NCI-H1436 (cell line): ENCODE measurements at regions not wholly inside any gene's neighbourhood (a gene's known extent, or its start where the extent isn't known, plus 50 kb on each side); places are given as distances from the start of the nearest gene placed in this dataset.

ENCODE experiments used
- DNase-seq: peaks from one replicate; lab custom pipeline; 2025; lab: John Stamatoyannopoulos, UW

DNA sequence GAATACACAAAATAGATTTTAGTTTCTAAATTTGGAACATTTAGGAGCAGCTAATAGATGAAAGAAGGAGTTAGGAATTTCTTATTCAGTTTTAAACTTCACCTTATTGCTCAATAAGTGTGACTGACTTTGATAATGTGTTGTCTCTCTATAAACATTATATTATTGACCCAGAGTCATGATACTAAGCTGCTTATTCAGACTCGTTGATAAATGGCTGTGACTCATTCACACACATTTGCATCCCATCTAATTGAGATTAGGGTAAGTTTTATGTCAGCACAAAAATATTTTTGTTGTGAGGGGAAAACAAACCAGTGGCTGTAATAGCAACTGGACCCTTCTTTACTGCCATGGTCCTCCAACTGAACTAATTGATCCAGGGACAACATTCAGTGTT, 137.6 kb downstream of the GOLIM4 start:
- DNase-seq = no peak

DNA sequence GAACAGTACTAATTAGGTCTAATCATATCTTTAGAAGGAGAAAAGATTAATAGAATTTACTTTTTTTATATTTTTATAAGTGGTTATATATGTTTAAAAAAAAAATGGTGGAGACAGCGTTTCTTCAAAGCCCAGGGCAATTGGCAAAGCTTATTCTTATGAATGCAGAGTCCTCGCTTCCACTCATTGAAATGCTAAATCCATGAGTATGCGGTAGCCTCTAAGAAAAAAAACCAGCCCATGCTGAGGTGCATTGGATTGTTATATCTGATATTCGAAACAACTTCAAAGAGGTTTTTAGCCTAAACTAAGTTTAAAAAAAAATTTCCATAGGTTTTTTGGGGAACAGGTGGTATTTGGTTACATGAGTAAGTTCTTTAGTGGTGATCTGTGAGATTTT, 142.8 kb downstream of the GOLIM4 start:
- no peak for DNase-seq

DNA sequence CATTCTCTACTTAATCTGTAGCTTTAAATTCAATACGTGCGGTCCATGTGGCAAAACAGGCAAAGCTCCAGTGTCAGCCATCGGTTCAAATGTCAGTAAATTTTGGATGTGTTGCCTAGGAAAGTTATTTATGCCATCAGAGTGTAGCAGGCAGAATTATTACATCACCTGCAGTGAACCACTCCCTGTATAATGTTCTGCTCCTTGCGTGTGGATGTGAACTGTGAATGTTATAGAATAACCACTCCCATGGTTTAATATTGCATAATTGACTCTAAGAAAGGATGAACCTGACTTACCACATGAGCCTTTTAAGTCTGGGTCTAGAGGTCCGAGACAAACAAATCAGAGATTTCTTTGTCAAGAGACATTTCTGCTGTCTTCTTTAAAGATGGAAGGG, 145.5 kb downstream of the GOLIM4 start:
- DNase-seq = no peak

DNA sequence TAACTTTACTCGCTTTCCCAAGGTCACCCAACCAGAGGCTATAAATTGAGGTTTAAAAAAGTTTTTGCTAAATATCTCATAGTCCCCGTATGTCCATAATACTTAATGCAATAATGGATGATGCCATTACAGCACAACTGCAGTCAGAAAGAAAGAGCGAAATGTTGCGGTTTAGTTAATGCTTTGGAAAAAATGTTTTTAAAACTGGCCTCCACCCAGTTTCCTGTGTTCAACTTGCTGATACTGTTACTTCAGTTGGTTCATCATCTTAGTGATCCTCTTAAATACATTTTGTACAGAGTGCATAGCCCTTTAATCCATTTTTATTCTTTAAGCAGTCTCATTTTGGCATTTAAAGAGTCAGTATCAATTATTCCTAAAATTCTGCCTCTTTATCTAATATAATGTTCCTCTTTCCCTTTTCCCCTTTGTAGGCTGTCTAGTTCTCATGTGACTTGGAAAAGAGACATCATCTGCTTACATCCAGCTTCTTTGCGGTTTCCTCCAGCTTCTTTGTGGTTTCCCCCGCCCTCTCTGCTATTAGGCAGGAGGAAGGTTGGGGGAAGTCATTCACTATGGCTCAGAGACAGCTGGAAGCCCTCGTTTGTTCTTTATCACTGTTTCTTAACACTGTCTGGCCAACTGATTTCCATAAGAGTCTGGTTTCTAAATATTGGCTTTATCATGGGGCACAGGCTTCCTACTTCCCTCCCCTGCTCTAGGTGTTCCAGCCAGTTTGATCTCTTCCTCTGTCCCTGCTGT, 154.3 kb downstream of the GOLIM4 start:
- no peak for DNase-seq

DNA sequence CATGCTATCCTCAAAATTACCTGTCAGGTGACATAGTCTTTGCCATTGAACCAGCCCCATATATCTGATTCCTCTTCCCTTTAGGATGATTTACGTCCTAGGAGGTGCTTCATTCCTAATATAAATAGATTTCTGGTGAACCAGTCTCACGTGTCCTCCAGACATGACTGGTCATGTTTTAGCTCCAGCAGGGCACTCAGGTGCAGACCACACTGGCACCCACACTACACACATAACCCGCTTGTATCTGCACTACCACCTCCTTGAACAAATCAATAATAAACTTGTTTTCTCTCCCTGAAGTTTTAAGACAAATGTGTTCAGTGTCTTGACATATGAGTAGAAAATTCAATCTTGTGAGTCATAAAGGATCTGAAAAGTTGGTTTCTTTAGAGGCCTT, 155.5 kb downstream of the GOLIM4 start:
- no peak for DNase-seq

DNA sequence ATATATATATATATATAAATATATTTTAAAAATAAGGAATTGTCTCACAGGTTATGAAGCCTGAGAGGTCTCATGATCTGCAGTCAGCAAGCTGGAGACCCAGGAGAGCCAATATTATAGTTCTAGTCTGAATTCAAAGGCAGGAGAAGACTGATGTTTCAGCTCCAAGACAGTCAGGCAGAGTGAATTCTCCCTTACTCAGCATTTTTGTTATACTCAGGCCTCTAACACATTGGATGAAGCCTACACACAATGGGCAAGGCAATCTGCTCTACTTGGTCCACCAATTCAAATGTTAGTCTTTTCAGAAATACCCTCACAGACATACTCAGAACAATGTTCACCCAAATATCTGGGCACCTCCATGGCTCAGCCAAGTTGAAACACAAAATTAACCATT, 157.2 kb downstream of the GOLIM4 start:
- no peak for DNase-seq

DNA sequence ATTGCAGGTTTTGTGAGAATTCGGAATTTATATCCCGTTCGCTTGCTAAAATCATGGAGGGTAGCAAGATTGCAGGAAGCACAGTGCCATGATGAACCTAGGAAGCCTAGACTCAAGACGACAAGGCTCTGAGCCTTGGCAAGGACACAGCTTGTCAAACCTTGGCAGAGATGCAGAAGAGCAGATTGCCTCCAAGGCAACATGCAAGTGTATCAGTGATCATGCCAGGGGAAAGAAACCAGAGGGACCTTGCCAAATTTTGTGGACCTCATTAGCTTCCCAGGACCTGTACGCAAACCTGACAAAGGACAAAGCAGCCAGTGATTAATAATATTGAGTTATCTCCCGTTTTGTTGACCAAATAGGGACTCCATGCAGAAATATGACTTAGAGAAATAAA, 159.7 kb downstream of the GOLIM4 start:
- DNase-seq = no peak

DNA sequence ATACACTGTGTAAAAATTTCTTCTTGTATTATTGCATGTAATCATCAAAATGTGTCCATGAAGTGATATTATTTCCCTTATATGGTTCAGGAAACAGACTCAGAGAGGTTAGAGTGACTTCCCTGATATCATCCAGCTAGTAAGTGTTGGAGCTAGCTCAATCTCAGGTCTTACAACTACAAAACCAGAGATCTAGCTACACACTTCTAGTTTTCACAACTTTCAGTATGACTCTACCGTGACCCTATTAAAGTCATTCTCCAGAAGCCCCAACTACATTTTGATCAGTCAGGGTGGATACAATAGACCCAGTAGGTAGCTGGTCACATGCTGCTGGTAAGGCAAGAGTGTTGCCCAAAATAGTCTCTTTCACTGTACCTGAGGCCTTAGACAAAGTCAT, 165.3 kb downstream of the GOLIM4 start:
- no peak for DNase-seq

DNA sequence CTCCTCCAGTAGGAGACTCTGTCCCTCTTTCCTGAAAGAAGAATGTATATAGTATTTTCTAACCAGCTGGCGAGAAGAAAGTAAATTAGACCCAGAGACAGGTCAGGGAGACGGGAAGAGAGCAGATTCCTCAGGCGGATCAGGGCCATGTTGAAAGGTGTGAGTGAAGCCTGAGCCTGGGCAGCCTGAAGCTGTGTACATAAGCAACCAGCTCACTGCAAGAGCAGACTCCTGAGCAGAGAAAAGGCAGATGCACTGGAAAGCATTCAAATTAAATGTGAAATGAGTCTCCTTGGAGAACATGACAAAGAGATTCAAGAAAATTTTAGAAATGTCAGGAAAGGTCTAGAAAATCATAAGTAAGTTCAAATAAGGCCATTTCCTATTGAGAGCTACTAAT, 165.8 kb downstream of the GOLIM4 start:
- no peak for DNase-seq

DNA sequence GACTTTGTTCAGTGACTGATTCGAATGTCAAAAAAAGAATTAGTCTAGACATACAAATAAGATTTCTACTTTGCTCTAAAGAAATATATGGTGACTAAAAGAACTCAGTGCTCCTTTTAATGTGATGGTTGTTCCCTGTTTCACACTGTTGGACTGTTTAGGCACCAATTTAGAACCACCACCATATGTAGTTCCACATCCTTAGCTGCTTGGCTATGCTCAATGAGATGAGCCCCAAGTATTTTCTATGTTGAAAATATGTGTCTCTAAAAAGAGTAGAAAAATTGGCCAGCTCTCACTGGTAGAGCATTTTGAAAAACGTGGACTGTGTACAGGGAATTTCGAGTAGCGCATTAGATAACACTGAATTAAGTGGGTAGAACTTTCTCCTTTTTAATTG, 167.3 kb downstream of the GOLIM4 start:
- DNase-seq = no peak

DNA sequence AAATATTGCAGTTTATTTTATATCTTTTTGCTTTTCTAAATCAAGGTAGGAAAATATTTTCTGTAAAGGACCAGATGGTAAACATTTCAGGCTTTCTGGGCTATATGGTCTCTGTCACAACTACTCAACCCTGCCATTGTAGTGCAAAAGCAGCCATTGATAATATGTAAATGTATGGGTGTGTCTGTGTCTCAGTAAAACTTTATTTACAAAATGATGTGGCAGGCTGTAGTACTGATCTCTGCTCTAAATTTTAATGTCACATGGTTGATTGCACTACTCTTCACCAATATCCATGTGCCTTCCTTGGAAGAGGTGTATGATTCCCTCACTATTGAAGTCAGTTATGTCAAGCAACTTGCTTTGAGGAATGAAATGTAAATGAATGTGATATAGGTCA, 175.0 kb downstream of the GOLIM4 start:
- DNase-seq = no peak

DNA sequence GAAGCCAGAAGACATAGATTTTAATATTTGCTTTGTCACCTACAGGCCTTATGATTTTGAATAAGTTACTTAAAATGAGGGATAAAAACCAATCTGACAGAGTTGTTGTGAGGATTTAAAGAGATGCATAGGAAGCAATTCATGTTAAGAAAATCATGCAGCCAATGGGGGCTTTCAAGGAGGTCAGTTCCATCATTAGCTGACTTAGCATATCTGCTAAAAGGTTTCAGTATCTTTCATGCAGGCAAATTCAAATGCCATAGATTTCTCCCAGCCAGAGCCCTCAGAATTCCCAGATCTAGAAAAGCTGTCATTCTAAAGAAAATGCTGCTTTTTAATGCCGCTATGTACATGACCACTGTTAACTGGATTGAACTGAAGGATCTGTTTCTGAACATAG, 176.1 kb downstream of the GOLIM4 start:
- no peak for DNase-seq

DNA sequence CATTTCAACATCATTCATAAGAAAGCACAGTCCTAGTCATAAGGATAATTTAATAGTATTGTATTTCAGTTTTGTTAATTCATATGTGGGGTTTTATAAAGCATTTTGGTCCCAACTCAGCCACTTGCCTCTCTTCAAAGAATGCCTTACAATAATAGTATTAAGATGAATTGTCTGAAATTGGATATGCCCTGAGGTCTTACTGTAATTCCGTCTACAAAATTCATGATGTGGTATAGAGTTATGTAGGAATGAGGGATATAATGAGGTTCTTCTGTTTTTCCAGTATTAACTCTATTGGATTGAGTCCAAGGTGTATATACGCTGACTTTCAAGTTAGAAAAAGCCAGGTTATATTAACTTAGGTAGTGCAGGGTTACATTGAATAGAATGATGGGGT, 177.0 kb downstream of the GOLIM4 start:
- DNase-seq = no peak

DNA sequence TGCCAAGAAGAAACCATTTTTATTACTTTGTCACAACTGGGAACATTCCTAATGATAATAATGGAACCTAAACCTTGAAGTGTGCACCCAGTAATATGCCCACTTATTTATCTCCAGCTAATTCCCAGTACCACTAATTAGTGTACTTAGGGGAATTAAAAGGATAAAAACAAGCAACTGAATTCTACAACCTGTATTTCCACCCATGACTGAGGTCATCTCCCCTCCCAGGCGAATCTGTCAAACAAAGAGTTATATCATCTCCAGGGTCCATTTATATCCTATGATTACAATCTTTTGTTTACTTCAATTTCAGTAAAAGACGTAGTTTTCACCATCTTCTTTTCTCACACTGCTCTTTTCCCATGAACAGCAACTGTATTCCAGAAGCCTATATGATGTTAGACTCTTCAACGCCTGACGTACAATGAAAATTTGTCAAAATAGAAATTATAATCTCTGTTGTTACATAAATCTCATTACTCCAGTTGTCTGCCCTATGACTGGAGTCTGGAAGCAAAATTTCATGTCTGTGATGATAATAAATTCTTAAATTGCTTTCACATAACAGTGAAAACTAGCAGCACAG, 177.6 kb downstream of the GOLIM4 start:
- no peak for DNase-seq

DNA sequence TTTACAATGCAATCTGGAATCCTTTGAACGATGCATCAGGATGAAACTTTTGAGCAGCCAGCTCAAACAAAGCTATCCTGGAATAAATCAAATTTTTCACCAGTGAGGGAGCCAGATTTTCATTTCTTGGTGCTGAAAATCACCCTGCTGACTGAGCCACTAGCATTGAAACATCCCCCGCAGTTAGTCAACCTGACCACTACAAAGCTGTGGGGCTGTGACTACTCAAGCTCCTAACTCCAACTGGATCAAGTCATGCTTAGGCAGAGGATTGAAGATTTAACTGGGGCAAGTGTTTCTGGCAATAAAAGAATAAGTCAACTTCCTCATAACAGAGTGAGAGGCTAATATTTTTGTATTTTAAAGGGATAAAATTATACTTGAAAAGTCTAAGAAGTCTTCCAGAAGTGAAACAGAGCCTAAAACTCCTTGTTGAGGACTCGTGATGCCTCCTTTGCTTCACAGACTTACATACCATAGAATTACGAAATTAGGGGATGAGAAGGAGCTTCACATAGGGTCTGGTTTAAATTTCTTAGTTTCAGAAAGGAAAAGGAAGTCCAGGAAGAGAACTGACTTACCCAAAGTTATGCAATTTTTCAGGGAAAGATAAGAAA, 177.8 kb downstream of the SERPINI1 start:
- DNase-seq = no peak

DNA sequence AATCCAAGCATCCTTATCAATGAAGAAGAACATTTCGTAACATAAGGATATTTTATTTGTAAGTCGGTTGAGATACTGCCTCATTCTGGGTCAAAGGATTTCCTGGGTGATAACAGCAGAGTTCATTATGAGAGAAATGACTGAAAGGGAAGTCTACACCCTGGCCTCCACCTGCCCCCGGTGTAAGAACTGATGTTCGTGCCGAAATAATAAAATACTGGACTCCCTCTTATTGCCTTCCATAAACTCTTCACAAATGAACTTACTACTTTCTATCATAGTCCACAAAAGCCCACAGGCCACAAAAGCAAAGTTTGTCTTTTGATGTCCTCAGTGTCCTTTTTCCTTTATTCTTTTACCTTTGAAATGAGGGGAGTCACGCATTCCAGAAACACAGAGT, 174.4 kb downstream of the SERPINI1 start:
- no peak for DNase-seq

DNA sequence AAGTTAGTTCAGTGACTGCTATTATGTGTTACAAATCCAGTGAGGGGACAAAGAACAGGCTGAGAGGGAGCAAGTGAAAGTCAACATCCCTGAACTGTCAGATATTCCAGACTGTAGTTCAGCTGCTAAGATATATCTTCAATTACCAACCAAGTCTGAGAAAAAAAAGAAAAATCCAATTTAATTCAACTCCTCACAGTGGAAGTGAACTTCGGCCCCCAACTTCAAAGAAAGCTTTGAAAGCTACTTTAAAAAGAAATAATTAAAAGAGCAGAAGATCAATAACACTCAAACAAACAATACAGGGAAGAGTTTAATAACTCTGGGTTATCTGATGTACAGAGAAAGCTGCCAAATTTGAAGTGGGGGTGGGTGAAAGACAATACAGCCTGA, 174.0 kb downstream of the SERPINI1 start:
- DNase-seq = no peak

DNA sequence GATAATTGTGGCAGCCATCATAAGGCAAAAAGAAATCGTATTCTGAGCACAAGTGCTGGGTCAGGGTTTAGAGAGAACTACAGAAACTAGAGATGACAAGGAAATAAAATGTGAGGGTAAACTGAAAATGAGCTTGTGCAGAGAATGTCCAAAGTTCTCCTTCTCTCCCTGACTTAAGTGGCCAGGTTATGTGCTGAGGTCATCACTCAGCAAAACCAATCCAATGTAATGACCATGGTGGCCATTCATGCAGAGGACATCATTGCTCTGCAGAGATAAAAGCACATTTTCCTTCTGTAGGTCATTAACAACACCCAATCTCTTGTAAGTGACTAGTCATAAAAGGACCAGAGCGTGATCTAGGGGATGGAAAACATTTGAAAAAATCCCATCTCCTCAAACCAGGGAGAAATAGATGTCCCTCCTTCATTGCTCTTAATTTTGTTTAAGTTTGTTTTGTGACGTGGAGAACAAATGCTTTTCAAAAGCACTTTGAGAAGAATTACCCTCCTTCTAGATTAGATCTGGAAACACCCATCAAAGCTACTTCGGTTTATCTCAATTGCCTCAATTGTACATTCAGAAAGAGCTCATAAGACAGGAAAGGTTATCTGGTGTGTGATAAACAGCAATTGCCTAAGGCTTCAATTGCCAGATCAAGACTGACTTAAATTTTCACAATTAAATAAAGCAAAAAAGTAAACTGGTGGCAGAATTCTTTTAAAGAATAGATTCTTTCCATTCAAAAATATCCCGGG, 173.4 kb downstream of the SERPINI1 start:
- DNase-seq = no peak

DNA sequence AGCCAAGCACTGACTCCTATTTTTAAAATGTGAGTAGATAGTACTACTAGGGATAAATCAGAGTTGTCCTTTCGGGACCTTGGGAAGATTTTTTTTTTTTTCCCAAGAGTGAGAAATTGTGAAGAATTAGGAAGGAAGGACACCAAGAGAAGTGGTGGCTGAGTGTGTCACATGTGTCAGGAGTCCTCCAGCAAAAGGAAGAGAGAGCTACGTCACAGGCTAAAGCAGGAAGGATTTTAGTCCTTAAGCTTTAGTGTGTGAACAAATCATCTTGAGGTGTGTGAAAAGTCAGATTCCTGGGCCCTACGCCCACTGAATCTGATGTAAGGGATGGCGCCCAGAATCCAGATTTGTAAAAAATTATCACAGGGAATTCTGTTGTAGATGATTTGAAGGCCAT, 172.7 kb downstream of the SERPINI1 start:
- no peak for DNase-seq

DNA sequence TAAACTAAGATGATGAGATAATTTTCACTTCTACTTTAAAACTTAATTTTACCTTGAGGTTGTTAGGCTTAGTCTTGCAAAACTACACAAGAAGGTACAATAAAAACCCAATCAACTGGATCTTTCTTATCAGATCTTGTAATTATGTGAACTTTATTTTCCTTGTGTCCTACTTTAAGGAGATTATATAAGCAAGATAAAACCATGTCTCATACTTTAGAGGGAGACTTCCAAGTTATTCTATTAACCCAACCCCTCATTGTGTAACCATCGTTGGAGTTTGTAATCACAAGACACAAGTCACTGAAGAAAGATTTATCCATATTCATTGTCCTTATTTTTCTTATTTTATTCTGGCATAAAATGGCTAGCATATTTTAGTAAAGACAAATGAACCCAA, 165.6 kb downstream of the SERPINI1 start:
- no peak for DNase-seq

DNA sequence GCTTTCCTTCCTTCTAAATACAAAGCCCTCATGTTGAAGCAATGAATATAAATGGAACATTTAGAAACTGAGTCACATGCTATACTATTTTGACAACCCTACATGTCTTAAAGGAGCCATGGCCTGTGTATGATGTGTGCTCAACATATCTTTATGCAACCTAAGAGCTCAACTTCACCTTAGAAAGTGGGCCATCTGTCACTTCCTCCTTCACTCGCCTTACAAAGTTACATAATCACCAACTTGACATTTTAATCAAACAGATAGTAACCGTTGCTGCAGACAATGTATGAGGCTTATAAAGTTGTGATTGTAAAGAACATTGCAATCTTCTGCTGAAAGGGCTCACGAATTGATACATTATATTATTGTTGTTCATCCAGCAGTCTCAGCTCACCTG, 163.6 kb downstream of the SERPINI1 start:
- no peak for DNase-seq

DNA sequence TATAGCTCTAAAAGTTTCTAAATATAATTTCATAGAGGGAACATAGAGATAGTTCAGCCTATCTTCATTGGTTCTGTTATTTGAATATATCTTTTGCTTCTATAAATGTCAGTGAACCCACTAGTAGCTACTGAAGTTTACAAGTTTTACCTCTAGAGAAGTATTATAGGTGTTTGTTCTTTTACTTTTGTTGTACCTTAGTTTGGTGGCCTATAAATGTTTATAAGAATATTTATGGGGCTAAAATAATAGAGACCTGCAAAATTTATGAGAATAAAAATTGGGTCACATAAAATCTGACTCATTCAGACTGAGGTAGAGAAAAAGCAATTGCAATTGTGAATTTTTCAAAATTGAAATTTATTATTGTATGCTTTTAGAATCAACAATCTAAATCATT, 162.6 kb downstream of the SERPINI1 start:
- DNase-seq = no peak

DNA sequence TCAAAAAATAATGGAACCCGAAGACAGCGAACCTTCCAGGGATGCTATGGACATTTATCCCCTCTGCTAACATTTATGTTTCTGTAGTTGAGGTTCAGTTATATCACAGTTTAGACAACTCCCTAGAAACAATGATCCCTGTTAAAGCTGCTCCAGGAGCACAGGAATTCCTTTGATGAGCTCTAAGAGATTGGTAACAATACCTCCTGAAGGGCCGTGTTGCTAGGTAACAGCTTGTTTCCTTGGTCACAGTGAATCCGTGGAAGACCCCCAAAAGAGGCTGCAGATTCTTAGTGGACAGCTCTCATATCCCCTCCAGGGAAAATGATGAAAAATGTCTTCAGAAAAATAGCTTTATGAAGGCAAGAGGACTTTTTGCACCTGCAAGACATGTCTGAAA, 160.2 kb downstream of the SERPINI1 start:
- DNase-seq = no peak
